NCI-H1694 treated with DMSO at 0.1 percent for 48 hours (cell line): ENCODE measurements at regions not wholly inside any gene's neighbourhood (a gene's known extent, or its start where the extent isn't known, plus 50 kb on each side); places are given as distances from the start of the nearest gene placed in this dataset.
"Not testable (repeated sequence)": the region's sequence is repeated elsewhere in the genome, so short reads cannot be mapped to it uniquely, and the experiment has no call there.

Source experiments
- DNase-seq: peaks from one replicate; lab custom pipeline; 2025; lab: John Stamatoyannopoulos, UW

DNA sequence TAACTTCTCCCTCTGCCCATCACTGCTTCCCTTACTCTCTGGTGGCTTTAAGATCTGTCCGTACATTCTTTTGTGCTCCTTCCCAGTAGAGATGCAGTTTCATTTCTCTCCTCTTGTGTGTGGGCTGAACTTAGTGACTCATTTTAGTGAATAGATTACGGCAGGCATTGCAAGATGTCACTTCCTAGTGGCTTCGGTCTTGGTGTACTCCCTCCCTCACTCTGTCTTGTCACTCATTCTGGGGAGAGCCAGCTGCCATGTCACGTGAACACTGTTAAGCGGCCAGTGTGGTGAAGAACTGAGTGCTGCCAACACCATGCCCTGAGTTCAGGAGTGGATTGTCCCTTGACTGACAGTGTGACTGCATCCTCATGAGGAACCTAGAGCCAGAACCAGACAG, 115.9 kb downstream of the OTOR start:
- no peak for DNase-seq

DNA sequence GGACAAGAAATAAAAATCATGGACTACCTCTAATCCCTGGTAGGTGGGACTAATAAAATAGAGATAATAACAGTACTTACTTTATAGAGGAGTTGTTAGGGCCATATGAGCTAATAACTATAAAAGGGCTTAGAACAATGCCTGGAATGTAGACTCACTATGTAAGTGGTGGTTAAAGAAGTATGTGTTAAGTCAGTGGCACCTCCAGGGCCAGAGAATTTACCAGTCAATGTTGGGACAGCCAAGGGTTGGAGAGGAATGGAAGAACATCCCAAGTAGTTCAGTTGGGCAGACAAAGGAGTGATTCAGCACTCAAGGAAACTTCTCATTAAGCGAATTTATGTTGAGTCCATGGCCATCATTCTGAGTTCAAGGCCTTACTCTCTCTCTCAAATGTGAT, 116.8 kb downstream of the OTOR start:
- DNase-seq: no peak

- DNase-seq: no peak
Observed at GRCh38 chr20:16865406-16865805, 117.2 kb downstream of the OTOR start.

DNA sequence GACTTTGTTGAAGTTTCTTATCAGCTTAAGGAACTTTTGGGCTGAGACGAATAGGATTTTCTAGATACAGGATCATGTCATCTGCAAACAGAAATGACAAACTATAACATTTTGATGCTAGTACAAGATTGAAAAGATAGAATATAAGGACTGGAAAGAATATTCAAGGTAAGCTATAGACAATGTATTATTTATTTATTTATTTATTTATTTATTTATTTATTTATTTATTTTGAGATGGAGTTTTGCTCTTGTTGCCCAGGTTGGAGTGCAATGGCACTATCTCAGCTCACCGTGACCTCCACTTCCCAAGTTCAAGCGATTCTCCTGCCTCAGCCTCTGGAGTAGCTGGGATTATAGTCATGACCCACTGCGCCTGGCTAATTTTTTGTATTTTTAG, 125.0 kb downstream of the OTOR start:
- not testable (repeated sequence) for DNase-seq

DNA sequence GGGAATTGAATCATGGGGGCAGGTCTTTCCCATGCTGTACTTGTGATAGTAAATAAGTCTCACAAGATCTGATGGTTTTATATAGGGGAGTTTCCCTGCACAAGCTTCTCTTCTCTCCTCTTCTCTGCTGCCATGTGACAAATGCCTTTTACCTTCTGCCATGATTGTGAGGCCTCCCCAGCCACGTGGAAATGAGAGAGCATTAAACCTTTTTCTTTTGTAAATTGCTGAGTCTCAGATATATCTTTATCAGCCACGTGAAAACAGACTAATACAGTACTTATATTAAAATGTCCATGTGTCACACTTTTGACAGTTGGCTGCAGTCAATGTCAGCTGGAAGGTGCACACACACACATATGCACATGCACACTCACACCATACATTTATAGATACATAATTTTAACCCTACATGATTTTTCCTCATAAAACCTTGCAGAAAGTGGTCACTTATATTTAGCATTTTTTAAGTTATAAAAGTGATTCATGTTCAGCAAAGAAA, 128.9 kb downstream of the OTOR start:
- DNase-seq: no peak

GRCh38 chr20:16885746-16886145, 137.6 kb downstream of the OTOR start:
- DNase-seq: no peak

DNA sequence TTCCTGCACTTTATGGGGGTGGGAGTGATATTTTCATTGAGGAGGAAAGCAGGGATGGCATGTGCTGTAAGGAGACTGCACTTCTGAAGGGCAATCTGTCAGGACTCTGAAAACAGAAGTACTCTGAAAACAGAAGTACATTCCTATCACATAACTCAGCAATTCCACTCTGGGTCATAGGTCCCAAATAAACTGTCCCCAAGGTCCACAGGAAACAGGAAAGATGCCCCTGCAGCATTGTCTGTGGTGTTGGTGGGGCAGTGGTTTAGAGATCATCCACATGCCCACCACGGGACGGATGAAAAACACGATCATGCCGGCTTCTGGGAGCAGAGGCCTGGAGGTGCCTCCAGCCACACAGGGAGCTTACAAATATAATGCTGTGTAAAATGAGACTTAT, 150.3 kb downstream of the OTOR start:
- DNase-seq: no peak

DNA sequence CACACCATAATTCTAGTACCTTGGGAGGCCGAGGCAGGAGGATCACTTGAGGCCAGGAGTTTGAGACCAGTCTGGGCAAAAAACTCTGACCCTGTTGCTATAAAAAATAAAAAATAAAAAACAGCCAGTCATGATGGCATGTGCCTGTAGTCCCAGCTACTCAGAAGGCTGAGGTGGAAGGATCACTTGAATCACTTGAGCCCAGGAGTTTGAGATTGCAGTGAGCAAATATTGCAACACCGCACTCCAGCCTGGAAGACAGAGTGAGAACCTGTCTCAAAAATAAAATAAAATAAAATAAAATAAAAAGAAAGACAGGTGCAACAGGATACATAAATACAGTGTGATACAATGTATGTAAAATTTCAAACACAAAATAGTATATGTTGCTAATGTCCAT, 154.5 kb downstream of the OTOR start:
- no peak for DNase-seq

DNA sequence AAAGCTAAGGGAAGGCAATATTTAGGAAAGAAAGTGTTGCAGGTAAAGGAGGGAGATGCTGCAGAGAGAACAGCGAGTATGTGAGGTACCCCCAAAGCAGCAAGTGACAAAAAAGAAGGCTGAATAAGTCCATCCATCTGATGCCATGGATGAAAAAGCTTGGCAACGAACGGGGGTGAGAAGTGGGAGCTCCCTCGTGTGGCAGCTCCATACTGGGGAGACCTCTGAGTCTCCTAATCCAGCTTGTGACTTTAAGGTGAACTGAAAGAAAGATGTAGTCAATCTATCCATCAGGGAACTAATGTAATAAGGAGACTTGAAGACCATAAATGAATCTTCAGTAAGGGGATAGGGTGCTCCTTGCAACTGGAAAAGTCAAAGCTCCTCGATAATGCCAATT, 156.6 kb downstream of the OTOR start:
- DNase-seq: no peak

DNA sequence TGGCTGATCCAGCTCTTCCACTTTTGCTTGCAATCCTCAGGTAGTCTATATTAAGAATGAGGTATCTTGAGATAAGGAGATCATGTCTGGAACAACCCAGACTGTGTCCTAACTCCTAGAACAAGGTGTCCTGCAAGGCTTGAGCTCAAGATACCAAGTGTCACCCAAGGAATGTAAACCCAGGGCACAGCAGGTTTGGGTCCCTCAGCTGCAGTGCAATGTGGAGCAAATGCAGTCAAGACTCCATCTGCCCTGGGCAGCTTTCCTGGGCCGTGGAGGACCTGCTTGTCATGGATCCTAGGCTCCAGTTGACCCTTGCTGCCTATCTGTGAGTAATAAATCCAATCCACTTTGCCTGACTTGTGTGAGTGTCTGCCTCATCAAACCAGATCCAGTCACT, 166.1 kb downstream of the OTOR start:
- no peak for DNase-seq

GRCh38 chr20:16916165-16916564, 168.0 kb downstream of the OTOR start:
- DNase-seq: no peak

DNA sequence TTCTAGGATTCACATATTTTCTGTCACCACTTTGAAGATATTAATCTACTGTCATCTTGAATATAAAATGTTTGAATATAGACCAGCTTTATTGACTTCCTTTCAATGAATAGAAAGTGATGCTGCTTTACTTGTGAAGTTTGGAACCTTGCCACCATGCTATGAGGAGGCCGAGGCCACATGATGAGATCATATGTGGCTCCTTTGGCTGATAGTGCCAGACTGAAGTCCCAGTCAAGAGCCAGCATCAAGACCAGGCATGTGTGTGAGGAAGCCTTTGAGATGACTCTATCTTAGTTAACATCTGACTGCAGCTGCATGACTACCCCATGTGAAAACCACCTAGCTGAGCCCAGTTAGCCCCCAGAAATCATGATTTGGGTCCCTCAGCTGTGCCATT, 169.5 kb downstream of the OTOR start:
- DNase-seq: no peak

DNA sequence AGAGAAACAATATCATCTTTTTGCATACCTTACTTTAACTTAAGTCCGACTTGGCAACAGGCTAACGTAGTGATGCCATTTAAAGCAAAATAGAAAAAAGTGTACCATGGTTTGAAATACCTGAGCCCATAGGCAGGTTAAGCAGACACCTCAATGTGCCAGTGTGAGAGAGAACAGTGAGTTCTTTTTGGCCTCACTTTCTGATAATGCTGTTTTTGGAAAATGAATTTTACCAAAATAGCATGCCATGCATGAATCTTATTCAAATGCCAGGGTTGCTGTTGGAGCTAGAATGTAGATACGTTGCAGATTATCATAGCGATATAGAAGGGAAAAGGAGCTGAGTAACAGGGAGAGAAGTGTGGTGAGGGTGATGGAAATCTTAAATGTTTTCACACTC, 170.2 kb downstream of the OTOR start:
- no peak for DNase-seq

DNA sequence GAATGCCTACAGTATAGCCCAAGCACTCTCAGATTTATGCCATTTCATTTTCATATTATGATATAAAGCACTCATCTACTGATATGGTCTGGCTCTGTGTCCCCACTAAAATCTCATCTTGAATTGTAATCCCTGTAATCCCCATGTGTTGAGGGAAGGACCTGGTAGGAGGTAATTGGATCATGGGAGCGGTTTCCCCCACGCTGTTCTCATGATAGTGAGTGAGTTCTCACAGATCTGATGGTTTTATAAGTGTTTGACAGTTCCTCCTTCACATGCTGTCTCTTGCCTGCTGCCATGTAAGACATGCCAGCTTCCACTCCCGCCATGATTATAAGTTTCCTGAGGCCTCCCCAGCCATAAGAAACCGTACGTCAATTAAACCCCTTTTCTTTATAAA, 171.7 kb downstream of the OTOR start:
- DNase-seq: no peak

GRCh38 chr20:16922834-16923233, 174.7 kb downstream of the OTOR start:
- DNase-seq: no peak

GRCh38 chr20:16926626-16927430, 178.7 kb downstream of the OTOR start:
- no peak for DNase-seq

- no peak for DNase-seq
Observed at GRCh38 chr20:16929756-16930155, 181.6 kb downstream of the OTOR start.

DNA sequence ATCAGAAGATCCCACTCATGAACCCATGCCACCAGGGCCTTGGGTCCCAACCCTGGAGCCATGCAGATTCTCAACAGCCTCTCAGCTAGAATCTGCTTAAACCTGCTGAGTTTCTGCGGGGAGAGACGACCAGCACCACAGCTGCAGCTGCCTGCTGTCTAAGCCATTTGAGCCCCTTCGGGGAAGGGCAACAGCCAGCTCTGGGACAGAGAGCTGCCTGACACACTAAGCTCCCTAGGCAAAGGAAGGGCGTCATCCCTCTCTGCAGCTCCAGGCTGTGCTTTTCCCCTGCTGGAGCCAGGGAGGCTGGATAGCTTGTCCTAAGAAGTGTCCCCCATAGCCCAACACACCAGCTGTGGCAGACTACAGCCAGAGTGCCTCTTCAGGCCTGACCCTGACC, 182.5 kb downstream of the OTOR start:
- no peak for DNase-seq

DNA sequence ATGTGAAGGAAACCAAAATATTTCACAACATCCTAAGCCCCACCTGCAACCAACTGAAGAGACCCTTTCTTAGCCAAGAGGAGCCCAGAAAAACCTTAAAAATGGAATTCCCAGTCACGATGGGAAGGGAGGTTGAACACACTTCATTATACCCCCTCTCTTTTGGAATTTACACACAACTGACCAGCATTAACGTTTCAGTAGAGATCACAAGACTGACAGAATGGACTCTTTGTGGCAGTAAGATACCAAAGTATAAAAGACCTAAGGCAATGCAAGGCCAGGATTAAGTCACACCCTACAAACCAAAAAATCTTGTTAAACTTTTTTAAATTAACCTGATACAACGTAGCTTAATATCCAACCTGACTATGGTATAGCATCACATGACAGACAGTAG, 190.9 kb downstream of the OTOR start:
- no peak for DNase-seq

GRCh38 chr20:16940701-16941100, 192.5 kb downstream of the OTOR start:
- DNase-seq: no peak

- no peak for DNase-seq
Observed at GRCh38 chr20:16942051-16942450, 193.9 kb downstream of the OTOR start.

GRCh38 chr20:16942756-16943155, 194.6 kb downstream of the OTOR start:
- DNase-seq: no peak

DNA sequence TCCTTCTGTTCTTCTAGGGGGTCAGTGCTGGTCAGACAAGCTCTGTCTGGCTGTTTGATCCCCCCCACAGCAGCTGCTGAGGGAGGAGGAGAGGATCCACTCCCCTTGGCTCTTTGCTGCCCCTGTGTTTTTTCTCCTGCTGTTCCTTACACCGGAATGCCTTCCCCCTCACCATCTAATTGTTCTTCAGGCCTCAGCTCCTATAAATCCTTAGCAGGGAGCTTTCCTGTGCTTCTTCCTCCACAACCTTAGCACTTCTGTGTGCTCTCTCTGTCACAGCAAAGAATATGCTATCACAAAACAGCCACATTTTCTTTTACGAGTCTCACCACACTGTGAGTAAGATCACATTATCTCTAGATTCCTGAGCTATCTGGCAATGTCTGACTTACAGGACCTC, 196.6 kb downstream of the OTOR start:
- no peak for DNase-seq

GRCh38 chr20:16945619-16946018, 197.5 kb downstream of the OTOR start:
- no peak for DNase-seq
